Islet precursor cell (in vitro differentiated cells): ENCODE measurements at regions not wholly inside any gene's neighbourhood (a gene's known extent, or its start where the extent isn't known, plus 50 kb on each side); places are given as distances from the start of the nearest gene placed in this dataset.
A peak's percentile ranks its signal among the peaks of the same experiment; 100 is the strongest.
"Not testable (repeated sequence)": the region's sequence is repeated elsewhere in the genome, so short reads cannot be mapped to it uniquely, and the experiment has no call there.

Experiments used
- DNase-seq: peaks from one replicate; pipeline ENCODE4 v3.0.0-alpha.2; 2018

DNA sequence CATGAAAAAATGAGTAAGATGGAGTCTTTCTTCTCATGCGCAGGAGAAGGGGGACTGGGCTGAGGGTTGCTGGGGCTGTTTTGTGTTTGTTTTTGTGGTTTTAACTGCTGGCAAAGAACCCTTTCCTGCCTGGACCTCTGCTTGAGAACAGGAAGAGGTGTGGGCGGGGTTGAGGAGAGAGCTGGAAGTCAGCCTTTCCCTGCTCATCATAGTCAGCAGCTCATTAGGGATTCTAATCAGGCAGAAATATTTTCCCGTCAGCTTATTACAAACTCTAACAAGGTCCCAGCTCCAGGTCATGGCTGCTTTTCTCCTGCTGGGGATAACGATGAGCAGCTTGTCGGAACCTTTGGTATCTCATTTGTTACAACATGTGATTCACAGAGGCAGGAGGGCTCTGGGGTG is 185.0 kb upstream of the NRXN3 start:
- DNase-seq, result peak; percentile 43

DNA sequence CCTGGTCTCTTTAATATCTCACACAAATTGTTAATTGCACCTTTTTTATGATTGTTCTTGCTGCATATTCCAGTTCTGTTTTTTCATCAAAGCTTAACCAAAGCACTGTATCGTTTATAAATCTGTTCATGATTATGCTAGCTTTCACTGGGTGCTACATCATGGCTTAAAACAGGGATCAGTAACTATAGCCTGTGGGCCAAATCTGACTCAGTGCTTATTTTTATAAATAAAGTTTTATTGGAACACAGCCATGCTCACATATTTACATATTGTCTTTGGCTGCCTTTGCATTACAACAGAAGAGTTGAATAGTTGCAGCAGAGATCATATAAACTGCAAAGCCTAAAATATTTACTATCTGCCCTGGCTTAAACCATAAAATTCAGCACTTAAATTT is 183.4 kb upstream of the NRXN3 start:
- DNase-seq, result no peak

DNA sequence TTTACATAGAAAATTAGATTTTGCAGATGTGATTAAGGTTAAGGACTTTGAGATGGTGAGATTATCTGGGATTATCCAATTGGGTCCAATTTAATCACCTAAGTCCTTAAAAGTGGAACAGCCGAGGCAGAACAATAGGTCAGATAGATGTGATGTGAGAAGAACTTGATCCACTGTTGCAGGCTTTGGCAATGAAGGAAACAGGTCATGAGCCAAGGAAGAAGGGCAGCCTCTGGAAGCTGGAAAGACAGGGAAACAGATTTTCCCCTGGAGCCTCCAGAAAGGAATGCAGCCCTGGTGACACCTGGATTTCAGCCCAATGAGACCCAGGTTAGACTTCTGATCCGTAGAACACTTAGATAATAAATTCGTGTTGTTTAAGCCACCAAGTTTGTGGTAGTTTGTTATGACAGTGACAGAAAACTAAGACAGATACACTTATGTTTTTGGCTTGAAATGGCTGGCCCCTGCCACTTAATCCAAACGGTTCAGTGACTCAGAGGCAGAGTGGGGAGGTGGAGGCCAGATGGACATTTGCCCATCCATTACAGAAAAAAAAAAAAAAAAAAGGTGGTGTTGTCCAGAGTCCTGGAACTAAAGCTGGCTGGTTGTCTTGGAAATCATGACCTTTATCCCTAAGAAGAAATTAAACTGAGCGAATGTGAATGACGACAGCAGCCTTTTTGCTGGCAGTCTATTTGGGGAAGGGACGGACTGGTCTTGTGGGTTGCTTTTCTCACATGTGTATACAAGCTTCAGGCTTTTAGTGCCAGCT is 181.9 kb upstream of the NRXN3 start:
- DNase-seq, result peak; percentile 20

GRCh38 chr14:77988970-77989369 is 181.2 kb upstream of the NRXN3 start:
- peak; percentile 57 for DNase-seq

DNA sequence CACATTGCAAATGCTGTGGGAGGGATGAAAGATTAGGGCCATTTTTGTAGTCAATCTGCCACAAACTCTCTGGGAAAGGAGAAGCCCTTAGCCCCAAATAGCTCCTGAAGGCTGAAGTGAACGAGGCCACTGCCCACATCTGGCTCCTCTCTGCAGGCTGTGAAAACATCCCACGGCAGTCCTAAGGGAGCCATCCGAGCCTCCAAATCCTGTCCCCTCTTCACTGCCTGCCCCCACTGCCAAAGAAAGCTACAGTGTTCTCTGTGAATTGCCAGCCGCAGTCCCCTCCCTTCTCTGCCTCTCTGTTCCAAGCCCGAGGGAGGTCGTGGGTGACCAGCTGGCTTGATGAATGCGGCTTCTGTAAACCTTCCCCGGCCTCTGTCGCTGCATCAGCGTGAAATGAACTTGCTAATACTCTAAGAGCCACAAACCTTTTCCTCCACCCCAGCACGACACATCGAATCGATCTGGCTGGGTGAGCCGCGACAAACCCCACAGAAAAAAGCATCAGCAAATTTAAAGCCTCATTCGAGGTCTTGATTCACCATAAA is 180.7 kb upstream of the NRXN3 start:
- DNase-seq, result peak; percentile 44

GRCh38 chr14:77990337-77990736 is 179.8 kb upstream of the NRXN3 start:
- DNase-seq, result no peak

DNA sequence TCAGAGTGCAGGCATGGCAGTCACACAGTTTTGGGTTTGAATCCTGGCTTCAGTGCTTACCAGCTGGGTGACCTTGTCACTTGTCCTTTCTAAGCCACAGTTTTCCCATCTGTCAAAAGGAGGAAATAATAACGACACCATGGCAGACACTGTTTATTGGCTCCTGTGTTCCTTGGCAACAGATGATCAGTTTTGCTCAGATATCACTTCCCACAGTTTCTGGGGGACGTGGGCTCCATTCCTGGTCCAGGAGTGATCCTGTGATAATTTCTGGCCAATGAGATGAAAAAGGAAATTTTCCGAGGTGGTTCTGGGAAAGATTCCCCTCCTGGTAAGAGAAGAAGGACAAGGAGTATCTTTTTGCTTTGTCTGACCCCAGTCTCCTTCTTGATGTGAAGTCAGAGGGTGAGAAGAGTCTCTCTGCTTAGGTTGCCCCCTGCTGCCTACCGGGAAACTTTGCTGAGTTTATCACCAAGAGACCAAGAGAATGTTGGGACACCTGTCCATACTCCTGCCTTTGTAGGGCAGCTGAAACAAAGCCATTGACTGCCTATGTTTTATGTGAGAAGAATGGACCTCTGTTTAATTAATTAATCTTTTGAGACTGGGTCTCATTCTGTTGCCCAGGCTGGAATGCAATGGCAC is 178.9 kb upstream of the NRXN3 start:
- DNase-seq, result peak; percentile 48

- DNase-seq, result peak; percentile 10
Observed at GRCh38 chr14:78005325-78005724, 164.8 kb upstream of the NRXN3 start.

DNA sequence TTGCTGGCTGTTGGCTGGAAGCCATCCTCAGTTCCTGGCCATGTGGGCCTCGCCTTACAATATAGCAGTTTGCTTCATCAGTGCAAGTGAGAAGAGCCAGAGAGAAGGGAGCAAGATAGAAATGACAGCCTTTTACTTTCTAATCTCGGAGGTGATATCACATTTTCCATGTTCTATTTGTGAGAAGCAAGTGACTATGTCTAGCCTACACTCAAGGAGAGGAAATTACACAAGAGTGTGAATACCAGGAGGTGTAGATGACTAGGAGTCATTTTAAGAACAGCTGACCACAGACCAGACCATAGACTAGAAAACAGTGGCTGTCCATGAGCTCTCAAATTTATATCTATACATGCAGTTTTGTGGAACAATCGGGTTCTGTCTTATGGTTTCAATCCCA is 163.0 kb upstream of the NRXN3 start:
- DNase-seq, result peak; percentile 8

DNA sequence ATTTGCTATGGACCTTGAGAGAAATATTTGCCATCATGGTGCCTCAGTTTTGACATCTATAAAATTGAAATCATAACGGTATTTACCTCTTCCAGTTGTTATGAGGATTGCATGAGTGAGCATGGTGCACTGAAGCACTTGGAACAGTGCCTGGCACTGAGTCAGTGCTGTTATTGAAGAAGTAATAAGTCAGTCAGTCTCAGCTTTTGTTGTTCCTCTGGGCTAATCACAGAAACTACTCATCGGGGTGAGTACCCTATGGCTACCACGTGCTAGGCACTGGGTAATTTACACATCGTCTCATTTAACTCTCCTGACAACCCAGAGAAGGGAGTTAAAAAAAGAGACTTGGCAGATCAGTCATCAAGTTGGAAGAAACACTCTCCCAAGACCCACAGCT is 159.5 kb upstream of the NRXN3 start:
- DNase-seq, result peak; percentile 13

- DNase-seq, result not testable (repeated sequence)
Observed at GRCh38 chr14:78013911-78014310, 156.3 kb upstream of the NRXN3 start.

DNA sequence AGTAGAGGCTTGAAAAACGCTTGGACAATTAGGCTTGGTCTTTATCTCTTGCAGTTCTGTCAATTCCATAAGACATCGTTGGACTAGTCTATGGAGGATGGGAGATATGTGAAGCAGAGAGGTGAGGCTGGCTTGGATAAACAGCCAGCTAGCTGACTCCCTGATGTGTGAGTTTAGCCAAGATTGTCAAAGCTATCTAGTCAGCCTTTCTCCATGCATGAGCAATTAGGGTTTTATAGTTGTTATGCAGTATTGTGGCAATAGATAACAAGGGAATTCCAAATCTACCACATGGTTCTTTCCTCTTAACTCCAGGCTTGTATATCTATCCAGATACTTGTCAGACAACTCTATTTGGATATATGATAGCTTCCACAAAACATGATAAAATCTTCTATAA is 153.6 kb upstream of the NRXN3 start:
- DNase-seq, result no peak

DNA sequence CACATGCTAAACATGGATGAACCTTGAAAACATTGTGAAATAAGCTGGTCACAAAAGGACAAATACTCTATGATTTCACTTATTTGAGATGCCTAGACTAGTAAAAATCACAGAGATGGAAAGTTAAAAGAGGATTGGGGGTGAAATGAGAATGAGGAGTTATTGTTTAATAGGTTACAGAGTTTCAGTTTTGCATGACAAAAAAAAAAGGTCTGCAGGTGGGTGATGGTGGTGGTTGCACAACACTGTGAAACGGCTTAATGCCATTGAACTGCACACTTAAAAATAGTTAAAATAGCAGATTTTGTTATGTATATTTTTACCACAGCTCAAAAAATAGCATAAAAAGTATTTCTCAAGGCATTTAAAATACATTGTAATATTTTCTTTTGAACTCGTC is 151.9 kb upstream of the NRXN3 start:
- DNase-seq, result no peak

- DNase-seq, result peak; percentile 82
Observed at GRCh38 chr14:78022059-78022458, 148.1 kb upstream of the NRXN3 start.

- no peak for DNase-seq
Observed at GRCh38 chr14:78023112-78023511, 147.1 kb upstream of the NRXN3 start.

GRCh38 chr14:78028471-78028870 is 141.7 kb upstream of the NRXN3 start:
- DNase-seq, result no peak

GRCh38 chr14:78029601-78030372 is 140.4 kb upstream of the NRXN3 start:
- DNase-seq, result peak; percentile 54

- no peak for DNase-seq
Observed at GRCh38 chr14:78043349-78043748, 126.8 kb upstream of the NRXN3 start.

DNA sequence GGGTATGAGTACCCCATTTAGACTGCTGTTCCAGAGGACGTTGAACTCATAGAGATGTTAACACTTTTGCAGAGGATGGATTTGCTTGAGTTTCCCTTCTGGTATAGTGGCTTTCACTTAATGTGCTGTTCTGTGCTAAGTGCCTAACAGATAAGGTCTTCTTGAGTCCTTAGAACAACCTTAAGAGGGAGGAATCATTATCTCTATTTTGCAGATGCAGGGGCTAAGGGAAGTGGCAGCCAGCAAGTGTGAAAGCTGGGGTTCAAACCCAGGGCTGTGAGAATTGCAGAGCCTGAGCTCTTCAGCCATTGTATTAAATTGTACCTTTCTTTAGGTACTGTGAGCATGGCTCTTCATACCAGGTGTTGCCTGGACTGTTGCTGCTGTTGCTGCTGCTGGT is 122.1 kb upstream of the NRXN3 start:
- no peak for DNase-seq

- DNase-seq, result not testable (repeated sequence)
Observed at GRCh38 chr14:78056890-78057289, 113.3 kb upstream of the NRXN3 start.

- DNase-seq, result peak; percentile 12
Observed at GRCh38 chr14:78070344-78070743, 99.8 kb upstream of the NRXN3 start.

DNA sequence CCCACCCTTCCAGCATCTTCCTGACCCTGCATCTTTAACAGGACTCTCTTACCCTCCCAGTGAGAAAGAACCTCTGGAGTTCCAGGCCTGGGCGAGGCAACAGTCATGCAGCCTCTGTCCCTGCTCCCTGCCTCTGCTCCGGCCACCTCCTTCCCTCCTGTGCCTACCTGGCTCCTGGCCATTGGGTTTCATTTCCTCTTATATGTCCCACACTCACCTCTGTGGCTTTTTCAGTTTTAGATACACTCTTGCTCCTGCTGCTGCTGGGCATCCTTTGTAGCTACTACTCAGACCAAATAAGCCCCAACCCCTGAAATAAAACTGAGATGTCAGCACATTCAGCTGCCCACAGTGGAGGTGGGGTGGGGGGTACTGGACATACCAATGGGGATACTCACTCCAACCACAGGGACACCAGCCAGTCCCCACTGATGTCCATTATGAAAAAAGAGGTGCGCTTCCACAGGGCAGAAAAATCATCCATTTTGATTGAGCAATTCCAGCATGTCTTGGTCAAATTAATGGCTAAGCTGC is 99.1 kb upstream of the NRXN3 start:
- DNase-seq, result peak; percentile 36

DNA sequence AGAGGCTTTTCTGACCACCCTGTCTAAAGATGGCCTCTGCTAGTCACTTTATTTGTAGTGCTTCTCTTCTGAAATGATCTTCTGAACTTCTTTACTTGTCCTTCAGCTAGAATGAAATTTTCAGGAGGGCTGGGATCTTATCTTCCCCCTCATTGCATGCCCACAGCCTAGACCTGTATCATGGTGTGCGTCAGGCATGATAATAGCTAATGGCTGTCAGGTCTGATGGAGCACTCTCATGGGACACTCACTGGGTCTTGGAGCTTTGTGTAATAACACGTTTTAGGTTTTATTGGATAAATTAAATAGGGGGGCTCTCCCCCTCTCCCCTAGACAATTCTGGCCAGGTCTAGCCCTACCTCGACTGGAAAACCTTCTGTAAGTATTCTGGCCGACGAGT is 97.1 kb upstream of the NRXN3 start:
- DNase-seq, result no peak
